Ovary (tissue), 7 donors: ENCODE measurements at regions not wholly inside any gene's neighbourhood (a gene's known extent, or its start where the extent isn't known, plus 50 kb on each side); places are given as distances from the start of the nearest gene placed in this dataset.

Experiments used
- DNase-seq, 5 donors: peaks; one replicate each; pipeline ENCODE4 v3.0.0-alpha.2; 2019 to 2020
- H3K27ac ChIP-seq, 2 donors: fragments of 200-600 bp; one replicate each; pipeline versions ENCODE4 v1.5.1 to v1.8.0; 2019 to 2022
- H3K27me3 ChIP-seq: fragments of 200-600 bp; one replicate; pipeline ENCODE4 v1.8.0; 2022
- H3K36me3 ChIP-seq: fragments of 200-600 bp; sonication (generic); one replicate; pipeline ENCODE4 v1.5.1; 2019
- H3K4me1 ChIP-seq: one replicate; pipeline ENCODE4 v1.8.1; 2013; ENCODE audit warnings: mild to moderate bottlenecking, moderate library complexity; ENCODE audit not compliant: insufficient read depth
- H3K4me3 ChIP-seq: fragments of 200-600 bp; sonication (generic); one replicate; pipeline ENCODE4 v1.5.1; 2017
- H3K9me3 ChIP-seq, 2 donors: fragments of 200-600 bp in 1 of 2; sonication (generic) in 1 of 2; one replicate each; pipeline versions ENCODE4 v1.5.1 to v1.8.1; 2013 to 2019; ENCODE audit warnings: mild to moderate bottlenecking in 1 of 2, moderate library complexity in 1 of 2
- CTCF ChIP-seq, 3 donors: fragments of 450-650 bp in 2 of 3; fragments of 200-600 bp in 1 of 3; IDR thresholded peaks; one replicate each; pipeline versions ENCODE4 v1.5.1 to v1.8.0; 2016 to 2022; ENCODE audit warnings: antibody characterized with exemption in 3 of 3, mild to moderate bottlenecking in 1 of 3
- EP300 ChIP-seq: sonication (generic); formaldehyde crosslinking; IDR thresholded peaks from one replicate; pipeline ENCODE4 v1.6.1; 2017; ENCODE audit warnings: antibody characterized with exemption
- POLR2A ChIP-seq: fragments of 450-650 bp; IDR thresholded peaks from one replicate; pipeline ENCODE4 v1.6.1; 2017; ENCODE audit warnings: antibody characterized with exemption, mild to moderate bottlenecking, moderate library complexity
- WGBS, 3 donors: extraction: QIAGEN DNeasy Blood & Tissue Kit in 1 of 3; methylation state at CpG; one replicate each; pipeline versions ENCODE4 v1.1.5 to v1.1.7; 2013 to 2017; 5-methylcytosine and 5-hydroxymethylcytosine counted together
- intact Hi-C, 4 donors: fragments of 100-400 bp; cut with DNase I; formaldehyde crosslinking; loops; one replicate each; pipeline versions ENCODE4 v1.11.0 to v1.15.1; 2022 to 2023
- donor health status: DM: no; HTN: no; CAD: no; lungs with moderate emphysema.
- donor health status: DM: no; HTN: no; CAD: no.
- donor health status: Bipolar disorder and iron deficiency.
- donor health status: DM: no; HTN: no; CAD: no.
- donor health status: DM: yes; HTN: yes; CAD: no.

- Histone ChIP-seq H3K9me3 (no peaks in the 10 kb centered on the region), H3K36me3 (no peaks in the 10 kb centered on the region), H3K4me1 (no peaks in the 10 kb centered on the region), H3K27ac (no peak overlapping the region), H3K27me3 (no peaks in the 10 kb centered on the region), H3K4me3 (no peak overlapping the region)
- no peak for TF ChIP-seq POLR2A
- TF ChIP-seq EP300, result no peak
- no peak for TF ChIP-seq CTCF (IDR thresholded peaks at IDR 0.05)
- 94 to 97% (median 94%) methylated on average over 5 of the region's 5 CpGs for WGBS, 3 donors
- intact Hi-C loops, result loop anchor here in 2 of 4 donors (10.0 kb wide), 1 partner anchor 259 kb away; no protein-coding TSS in a partner anchor
- DNase-seq, result no peak
Measured at GRCh38 chr21:16075649-16076282, 346.0 kb downstream of the USP25 start.

GRCh38 chr21:16076465-16076864, 346.7 kb downstream of the USP25 start:
- DNase-seq, result no peak
- Histone ChIP-seq H3K9me3 (no peaks in the 10 kb centered on the region), H3K36me3 (no peaks in the 10 kb centered on the region), H3K4me1 (no peaks in the 10 kb centered on the region), H3K27ac (no peak overlapping the region), H3K27me3 (no peaks in the 10 kb centered on the region), H3K4me3 (no peak overlapping the region)
- TF ChIP-seq EP300 (no peak), CTCF (IDR thresholded peaks at IDR 0.05) (no peak), POLR2A (no peak)
- intact Hi-C loops, result loop anchor here in 2 of 4 donors (10.0 kb wide), 1 partner anchor 258 kb away; no protein-coding TSS in a partner anchor

DNA sequence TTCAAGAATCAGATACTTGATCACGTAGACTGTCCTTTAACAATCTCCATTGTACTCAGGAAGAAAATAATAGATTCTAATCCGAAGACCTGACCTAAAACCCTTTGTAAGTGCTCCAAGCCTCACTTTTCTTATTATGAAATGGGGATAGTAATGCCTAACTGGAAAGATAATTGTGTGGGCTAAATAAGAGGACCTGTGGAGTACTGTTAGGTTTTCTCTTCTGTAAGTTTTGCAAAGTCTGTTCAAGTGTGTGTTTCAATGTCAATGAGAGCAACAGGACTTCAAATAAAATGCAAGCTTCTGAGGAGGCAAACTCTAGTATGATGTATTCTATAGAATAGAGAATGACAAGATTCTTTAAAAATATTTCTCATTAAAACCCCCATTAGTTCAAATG, 348.6 kb downstream of the USP25 start:
- H3K36me3 ChIP-seq, result no peaks in the 10 kb centered on the region
- WGBS, 3 donors, result 94 to 100% (median 99%) methylated on average over 2 of the region's 2 CpGs
- no peaks in the 10 kb centered on the region for H3K4me1 ChIP-seq
- no peak overlapping the region for H3K4me3 ChIP-seq
- H3K27ac ChIP-seq, result no peak overlapping the region
- TF ChIP-seq CTCF (IDR thresholded peaks at IDR 0.05) (no peak), EP300 (no peak), POLR2A (no peak)
- intact Hi-C loops, result loop anchor here in 2 of 4 donors (10.0 kb wide), 1 partner anchor 256 kb away; no protein-coding TSS in a partner anchor
- DNase-seq, result no peak
- no peaks in the 10 kb centered on the region for H3K9me3 ChIP-seq
- no peaks in the 10 kb centered on the region for H3K27me3 ChIP-seq

- WGBS, 3 donors, result 94 to 100% (median 95%) methylated on average over 1 of the region's 1 CpG
- intact Hi-C loops, result loop anchor here in 3 of 4 donors (10.0 kb wide), 2 partner anchors 255 to 1185 kb away; no protein-coding TSS in a partner anchor
- no peak overlapping the region for H3K4me3 ChIP-seq
Measured at GRCh38 chr21:16079830-16080229, 350.0 kb downstream of the USP25 start.

More at GRCh38 chr21:16079830-16080229, 350.0 kb downstream of the USP25 start:
- Histone ChIP-seq H3K36me3 (no peaks in the 10 kb centered on the region), H3K27ac (no peak overlapping the region), H3K9me3 (no peaks in the 10 kb centered on the region), H3K4me1 (no peaks in the 10 kb centered on the region), H3K27me3 (no peaks in the 10 kb centered on the region)
- no peak for DNase-seq
- TF ChIP-seq EP300 (no peak), CTCF (IDR thresholded peaks at IDR 0.05) (no peak), POLR2A (no peak)
